ENCODE measurements at regions not wholly inside any gene's neighbourhood (a gene's known extent, or its start where the extent isn't known, plus 50 kb on each side); places are given as distances from the start of the nearest gene placed in this dataset.

- Mint-ChIP-seq H3K4me1 (peaks cover 5% of the 10 kb centered on the region), H3K27ac (ENCODE audit: unreplicated experiment) (no peak overlapping the region), H3K4me3 (no peak overlapping the region), H3K9me3 (peaks cover 5% of the 10 kb centered on the region), H3K36me3 (ENCODE audit: low read depth) (no peaks in the 10 kb centered on the region), H3K27me3 (ENCODE audit: low read depth) (no peaks in the 10 kb centered on the region)
- no peak for DNase-seq (ENCODE audit: low read depth, low spot score)
- no peak for TF ChIP-seq CTCF (conservative IDR thresholded peaks at IDR 0.05)
Measured at GRCh38 chr7:41188163-41189130, 514.4 kb downstream of the INHBA start.

GRCh38 chr7:41187322-41187721 lies 515.6 kb downstream of the INHBA start:
- no peak overlapping the region for H3K4me3 Mint-ChIP-seq
- H3K36me3 Mint-ChIP-seq (ENCODE audit: low read depth) = no peaks in the 10 kb centered on the region
- H3K27ac Mint-ChIP-seq (ENCODE audit: unreplicated experiment) = no peak overlapping the region
- no peak for TF ChIP-seq CTCF (conservative IDR thresholded peaks at IDR 0.05)
- DNase-seq (ENCODE audit: low read depth, low spot score) = no peak
- no peaks in the 10 kb centered on the region for H3K27me3 Mint-ChIP-seq (ENCODE audit: low read depth)
- H3K9me3 Mint-ChIP-seq = peaks cover 5% of the 10 kb centered on the region
- peaks cover 5% of the 10 kb centered on the region for H3K4me1 Mint-ChIP-seq

DNA sequence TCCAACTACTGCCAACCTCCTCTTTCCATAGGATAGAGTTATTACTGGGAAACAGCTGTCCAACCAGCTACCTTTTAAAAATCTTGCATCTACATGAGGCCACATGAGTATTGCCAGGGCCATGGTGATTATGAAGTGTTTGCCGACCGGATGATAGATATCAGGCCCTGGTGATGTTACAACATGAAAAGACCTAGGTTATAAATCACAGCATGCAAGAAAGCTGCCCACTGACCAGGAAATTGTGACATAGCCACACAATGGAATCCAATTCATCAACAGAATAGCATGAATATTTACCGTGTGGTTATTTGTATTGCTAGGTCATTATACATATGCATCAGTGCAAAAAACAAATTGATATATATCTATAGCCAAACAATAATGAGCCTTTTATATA lies 517.0 kb downstream of the INHBA start:
- Mint-ChIP-seq H3K4me3 (no peak overlapping the region), H3K4me1 (peaks cover 5% of the 10 kb centered on the region), H3K27ac (ENCODE audit: unreplicated experiment) (no peak overlapping the region), H3K9me3 (peaks cover 5% of the 10 kb centered on the region), H3K27me3 (ENCODE audit: low read depth) (no peaks in the 10 kb centered on the region), H3K36me3 (ENCODE audit: low read depth) (no peaks in the 10 kb centered on the region)
- DNase-seq (ENCODE audit: low read depth, low spot score) = no peak
- no peak for TF ChIP-seq CTCF (conservative IDR thresholded peaks at IDR 0.05)

DNA sequence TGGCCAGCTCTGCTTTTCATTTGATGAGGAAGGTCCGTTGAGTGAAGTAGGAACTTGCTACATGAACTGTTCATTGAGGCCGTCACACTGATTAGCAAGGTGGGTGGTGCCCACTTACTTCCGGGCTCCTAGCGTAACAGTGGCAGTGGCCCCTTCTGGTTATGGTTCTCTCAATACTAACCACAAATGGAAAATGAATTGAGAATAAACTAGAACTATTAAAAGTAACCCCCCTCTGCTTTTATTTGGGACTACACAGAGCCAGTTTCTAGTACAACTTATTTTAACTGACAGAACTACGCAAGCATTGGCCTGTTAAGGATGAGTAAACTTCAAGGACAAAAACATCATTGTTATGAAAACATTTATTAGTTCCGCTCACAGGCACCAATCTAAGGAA lies 519.1 kb downstream of the INHBA start:
- Mint-ChIP-seq H3K4me1 (peaks cover 5% of the 10 kb centered on the region), H3K36me3 (ENCODE audit: low read depth) (no peaks in the 10 kb centered on the region), H3K27me3 (ENCODE audit: low read depth) (no peaks in the 10 kb centered on the region), H3K4me3 (no peak overlapping the region), H3K27ac (ENCODE audit: unreplicated experiment) (no peak overlapping the region), H3K9me3 (peaks cover 5% of the 10 kb centered on the region)
- no peak for DNase-seq (ENCODE audit: low read depth, low spot score)
- no peak for TF ChIP-seq CTCF (conservative IDR thresholded peaks at IDR 0.05)

DNA sequence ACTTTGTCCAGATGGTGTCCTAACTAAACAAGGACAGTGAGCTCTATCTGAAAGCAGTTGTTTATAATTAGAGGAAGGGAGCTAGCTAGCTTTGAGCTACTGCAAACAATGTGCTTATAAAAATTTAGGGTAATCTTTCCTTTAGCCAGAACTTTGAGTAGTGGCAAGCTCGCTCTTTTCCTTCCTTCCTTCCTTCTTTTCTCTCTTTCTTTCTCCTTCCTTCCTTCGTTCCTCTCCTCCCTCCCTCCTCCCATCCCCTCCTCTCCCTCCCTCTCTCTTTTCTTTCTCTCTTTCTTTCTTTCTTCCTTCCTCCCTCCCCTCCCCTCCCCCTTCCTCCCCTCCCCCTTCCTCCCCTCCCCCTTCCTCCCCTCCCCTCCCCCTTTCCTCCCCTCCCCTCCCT lies 520.1 kb downstream of the INHBA start:
- peaks cover 5% of the 10 kb centered on the region for H3K4me1 Mint-ChIP-seq
- no peaks in the 10 kb centered on the region for H3K9me3 Mint-ChIP-seq
- no peak for TF ChIP-seq CTCF (conservative IDR thresholded peaks at IDR 0.05)
- H3K36me3 Mint-ChIP-seq (ENCODE audit: low read depth) = no peaks in the 10 kb centered on the region
- H3K27ac Mint-ChIP-seq (ENCODE audit: unreplicated experiment) = no peak overlapping the region
- DNase-seq (ENCODE audit: low read depth, low spot score) = no peak
- no peak overlapping the region for H3K4me3 Mint-ChIP-seq
- no peaks in the 10 kb centered on the region for H3K27me3 Mint-ChIP-seq (ENCODE audit: low read depth)

All from neural crest cell (in vitro differentiated cells).